Peyer's patch (tissue), 4 donors: ENCODE measurements at regions not wholly inside any gene's neighbourhood (a gene's known extent, or its start where the extent isn't known, plus 50 kb on each side); places are given as distances from the start of the nearest gene placed in this dataset.

ENCODE experiments used
- POLR2A ChIP-seq, 2 donors: fragments of 450-650 bp; IDR thresholded peaks; one replicate each; pipeline ENCODE4 v1.5.1; 2017; ENCODE audit warnings: antibody characterized with exemption in 2 of 2, mild to moderate bottlenecking in 2 of 2, moderate library complexity in 2 of 2
- TF ChIP-seq, protein P1 (sequence below), 6 experiments: fragments of 450-650 bp in 4 of 6; fragments of 200-600 bp in 2 of 6; sonication (generic) in 1 of 6; IDR thresholded peaks; one replicate each; pipeline ENCODE4 v1.5.1; 2017 to 2019; ENCODE audit warnings: antibody characterized with exemption in 6 of 6, mild to moderate bottlenecking in 3 of 6, moderate library complexity in 1 of 6

GRCh38 chr10:90440870-90441269, 417.0 kb downstream of the HTR7 start:
- TF ChIP-seq POLR2A (IDR thresholded peaks at IDR 0.05): no peak
- TF ChIP-seq, protein P1, sequence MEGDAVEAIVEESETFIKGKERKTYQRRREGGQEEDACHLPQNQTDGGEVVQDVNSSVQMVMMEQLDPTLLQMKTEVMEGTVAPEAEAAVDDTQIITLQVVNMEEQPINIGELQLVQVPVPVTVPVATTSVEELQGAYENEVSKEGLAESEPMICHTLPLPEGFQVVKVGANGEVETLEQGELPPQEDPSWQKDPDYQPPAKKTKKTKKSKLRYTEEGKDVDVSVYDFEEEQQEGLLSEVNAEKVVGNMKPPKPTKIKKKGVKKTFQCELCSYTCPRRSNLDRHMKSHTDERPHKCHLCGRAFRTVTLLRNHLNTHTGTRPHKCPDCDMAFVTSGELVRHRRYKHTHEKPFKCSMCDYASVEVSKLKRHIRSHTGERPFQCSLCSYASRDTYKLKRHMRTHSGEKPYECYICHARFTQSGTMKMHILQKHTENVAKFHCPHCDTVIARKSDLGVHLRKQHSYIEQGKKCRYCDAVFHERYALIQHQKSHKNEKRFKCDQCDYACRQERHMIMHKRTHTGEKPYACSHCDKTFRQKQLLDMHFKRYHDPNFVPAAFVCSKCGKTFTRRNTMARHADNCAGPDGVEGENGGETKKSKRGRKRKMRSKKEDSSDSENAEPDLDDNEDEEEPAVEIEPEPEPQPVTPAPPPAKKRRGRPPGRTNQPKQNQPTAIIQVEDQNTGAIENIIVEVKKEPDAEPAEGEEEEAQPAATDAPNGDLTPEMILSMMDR (IDR thresholded peaks at IDR 0.05): no peak
